ENCODE measurements at regions not wholly inside any gene's neighbourhood (a gene's known extent, or its start where the extent isn't known, plus 50 kb on each side); places are given as distances from the start of the nearest gene placed in this dataset.
"Not testable (repeated sequence)": the region's sequence is repeated elsewhere in the genome, so short reads cannot be mapped to it uniquely, and the experiment has no call there.

GRCh38 chr10:34951263-34951887, 136.3 kb upstream of the PARD3 start:
- TF ChIP-seq, protein P1, sequence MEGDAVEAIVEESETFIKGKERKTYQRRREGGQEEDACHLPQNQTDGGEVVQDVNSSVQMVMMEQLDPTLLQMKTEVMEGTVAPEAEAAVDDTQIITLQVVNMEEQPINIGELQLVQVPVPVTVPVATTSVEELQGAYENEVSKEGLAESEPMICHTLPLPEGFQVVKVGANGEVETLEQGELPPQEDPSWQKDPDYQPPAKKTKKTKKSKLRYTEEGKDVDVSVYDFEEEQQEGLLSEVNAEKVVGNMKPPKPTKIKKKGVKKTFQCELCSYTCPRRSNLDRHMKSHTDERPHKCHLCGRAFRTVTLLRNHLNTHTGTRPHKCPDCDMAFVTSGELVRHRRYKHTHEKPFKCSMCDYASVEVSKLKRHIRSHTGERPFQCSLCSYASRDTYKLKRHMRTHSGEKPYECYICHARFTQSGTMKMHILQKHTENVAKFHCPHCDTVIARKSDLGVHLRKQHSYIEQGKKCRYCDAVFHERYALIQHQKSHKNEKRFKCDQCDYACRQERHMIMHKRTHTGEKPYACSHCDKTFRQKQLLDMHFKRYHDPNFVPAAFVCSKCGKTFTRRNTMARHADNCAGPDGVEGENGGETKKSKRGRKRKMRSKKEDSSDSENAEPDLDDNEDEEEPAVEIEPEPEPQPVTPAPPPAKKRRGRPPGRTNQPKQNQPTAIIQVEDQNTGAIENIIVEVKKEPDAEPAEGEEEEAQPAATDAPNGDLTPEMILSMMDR (IDR thresholded peaks at IDR 0.05) = not testable (repeated sequence)
- TF ChIP-seq POLR2A, POLR2AphosphoS5 (IDR thresholded peaks at IDR 0.05): not testable (repeated sequence)

Data from breast epithelium (tissue), 3 donors.